NT2/D1 (cell line): ENCODE measurements at regions not wholly inside any gene's neighbourhood (a gene's known extent, or its start where the extent isn't known, plus 50 kb on each side); places are given as distances from the start of the nearest gene placed in this dataset.

ENCODE experiments used
- DNase-seq: peaks from one replicate; pipeline ENCODE4 v3.0.0-alpha.2; 2011; ENCODE audit warnings: low read depth, low spot score
- H3K27me3 ChIP-seq: 2 replicates; pipeline ENCODE4 v1.6.0; 2011; ENCODE audit warnings: mild to moderate bottlenecking; ENCODE audit not compliant: insufficient read length, insufficient read depth
- H3K36me3 ChIP-seq: 2 replicates; pipeline ENCODE4 v1.6.1; 2011; ENCODE audit warnings: mild to moderate bottlenecking, low read length, mixed read lengths; ENCODE audit not compliant: insufficient read depth, insufficient read length
- H3K4me1 ChIP-seq: 2 replicates; pipeline ENCODE4 v1.5.1; 2011; ENCODE audit not compliant: insufficient read depth, insufficient read length
- H3K4me3 ChIP-seq: 2 replicates; pipeline ENCODE4 v1.5.1; 2011; ENCODE audit warnings: low read depth; ENCODE audit not compliant: insufficient read length
- H3K9ac ChIP-seq: 2 replicates; pipeline ENCODE4 v1.6.0; 2011; ENCODE audit warnings: low read depth; ENCODE audit not compliant: insufficient read length
- H3K9me3 ChIP-seq: 2 replicates; pipeline ENCODE4 v1.5.1; 2011; ENCODE audit warnings: mild to moderate bottlenecking, low read length; ENCODE audit not compliant: insufficient read depth
- SUZ12 ChIP-seq: IDR thresholded peaks from 2 replicates; pipeline ENCODE4 v1.6.1; 2011; ENCODE audit not compliant: insufficient read length, insufficient read depth; ENCODE audit errors: extremely low read depth
- YY1 ChIP-seq: IDR thresholded peaks from 2 replicates; pipeline ENCODE4 v1.6.1; 2011; ENCODE audit not compliant: insufficient read length, insufficient read depth
- ZNF274 ChIP-seq: IDR thresholded peaks from 2 replicates; pipeline ENCODE4 v1.6.1; 2011; ENCODE audit warnings: mild to moderate bottlenecking, low read depth, low read length

GRCh38 chr5:105836268-105836667 lies 1834.5 kb downstream of the EFNA5 start:
- no peak for DNase-seq
- H3K9ac ChIP-seq, result no peak overlapping the region
- TF ChIP-seq SUZ12, result no peak
- no peak for TF ChIP-seq YY1
- no peak for TF ChIP-seq ZNF274
- no peak overlapping the region for H3K4me3 ChIP-seq
- H3K36me3 ChIP-seq, result no peaks in the 10 kb centered on the region
- H3K27me3 ChIP-seq, result no peaks in the 10 kb centered on the region
- H3K9me3 ChIP-seq, result no peaks in the 10 kb centered on the region
- H3K4me1 ChIP-seq, result no peaks in the 10 kb centered on the region

- H3K4me1 ChIP-seq, result no peaks in the 10 kb centered on the region
- TF ChIP-seq YY1 (no peak), ZNF274 (no peak)
- DNase-seq, result no peak
- H3K36me3 ChIP-seq, result no peaks in the 10 kb centered on the region
- H3K9me3 ChIP-seq, result no peaks in the 10 kb centered on the region
- H3K4me3 ChIP-seq, result no peak overlapping the region
- H3K9ac ChIP-seq, result no peak overlapping the region
- H3K27me3 ChIP-seq, result no peaks in the 10 kb centered on the region
These were observed 1841.9 kb downstream of the EFNA5 start for GRCh38 chr5:105828821-105829220.

GRCh38 chr5:105821800-105822199 lies 1848.9 kb downstream of the EFNA5 start:
- no peak for TF ChIP-seq ZNF274
- TF ChIP-seq SUZ12, result no peak
- TF ChIP-seq YY1, result no peak
- H3K9me3 ChIP-seq, result no peaks in the 10 kb centered on the region
- no peaks in the 10 kb centered on the region for H3K36me3 ChIP-seq
- no peaks in the 10 kb centered on the region for H3K27me3 ChIP-seq
- H3K4me1 ChIP-seq, result no peaks in the 10 kb centered on the region
- DNase-seq, result no peak
- H3K9ac ChIP-seq, result no peak overlapping the region
- H3K4me3 ChIP-seq, result no peak overlapping the region

GRCh38 chr5:105817914-105818313 lies 1852.8 kb downstream of the EFNA5 start:
- no peak for DNase-seq
- Histone ChIP-seq H3K36me3 (no peaks in the 10 kb centered on the region), H3K9me3 (no peaks in the 10 kb centered on the region), H3K4me1 (no peaks in the 10 kb centered on the region), H3K27me3 (no peaks in the 10 kb centered on the region), H3K9ac (no peak overlapping the region), H3K4me3 (no peak overlapping the region)
- no peak for TF ChIP-seq SUZ12
- TF ChIP-seq YY1, result no peak
- TF ChIP-seq ZNF274, result no peak

GRCh38 chr5:105817416-105817815 lies 1853.3 kb downstream of the EFNA5 start:
- Histone ChIP-seq H3K27me3 (no peaks in the 10 kb centered on the region), H3K4me3 (no peak overlapping the region), H3K4me1 (no peaks in the 10 kb centered on the region), H3K9ac (no peak overlapping the region), H3K36me3 (no peaks in the 10 kb centered on the region), H3K9me3 (no peaks in the 10 kb centered on the region)
- no peak for DNase-seq
- no peak for TF ChIP-seq YY1
- TF ChIP-seq ZNF274, result no peak

- no peak overlapping the region for H3K4me3 ChIP-seq
- no peak for TF ChIP-seq ZNF274
- TF ChIP-seq SUZ12, result no peak
- no peak for TF ChIP-seq YY1
- no peaks in the 10 kb centered on the region for H3K27me3 ChIP-seq
- H3K4me1 ChIP-seq, result no peaks in the 10 kb centered on the region
- H3K9ac ChIP-seq, result no peak overlapping the region
- H3K9me3 ChIP-seq, result no peaks in the 10 kb centered on the region
- no peak for DNase-seq
- H3K36me3 ChIP-seq, result no peaks in the 10 kb centered on the region
These were observed 1853.8 kb downstream of the EFNA5 start for GRCh38 chr5:105816961-105817360.

GRCh38 chr5:105812304-105812703 lies 1858.4 kb downstream of the EFNA5 start:
- Histone ChIP-seq H3K9me3 (no peaks in the 10 kb centered on the region), H3K36me3 (no peaks in the 10 kb centered on the region), H3K4me1 (no peaks in the 10 kb centered on the region), H3K4me3 (no peak overlapping the region), H3K27me3 (no peaks in the 10 kb centered on the region), H3K9ac (no peak overlapping the region)
- TF ChIP-seq SUZ12, result no peak
- TF ChIP-seq YY1, result no peak
- TF ChIP-seq ZNF274, result no peak
- no peak for DNase-seq

GRCh38 chr5:105807951-105808350 lies 1862.8 kb downstream of the EFNA5 start:
- no peak overlapping the region for H3K4me3 ChIP-seq
- H3K36me3 ChIP-seq, result no peaks in the 10 kb centered on the region
- H3K9me3 ChIP-seq, result peaks cover 10% of the 10 kb centered on the region; the same call in 1 of the 2 replicates
- no peak for TF ChIP-seq ZNF274
- no peak for TF ChIP-seq SUZ12
- no peak for TF ChIP-seq YY1
- no peak for DNase-seq
- no peaks in the 10 kb centered on the region for H3K4me1 ChIP-seq
- no peaks in the 10 kb centered on the region for H3K27me3 ChIP-seq
- H3K9ac ChIP-seq, result no peak overlapping the region
